Pancreas (tissue), 10 donors: ENCODE measurements at regions not wholly inside any gene's neighbourhood (a gene's known extent, or its start where the extent isn't known, plus 50 kb on each side); places are given as distances from the start of the nearest gene placed in this dataset.

Experiments
- ATAC-seq, 4 donors: fragments of 200-7000 bp; cut with Tn5 transposase; one replicate each; pipeline versions ENCODE4 v1.8.0 to v1.9.1; 2020; ENCODE audit warnings: mild to moderate bottlenecking in 4 of 4, moderate library complexity in 4 of 4
- DNase-seq, 6 donors: peaks; one replicate each; pipeline ENCODE4 v3.0.0-alpha.2; 2020
- FAIRE-seq: peaks from 2 replicates; lab custom pipeline; 2012; peaks lifted over from hg19 to GRCh38; lab: Jason Lieb, UNC
- H3K27ac ChIP-seq, 4 donors: fragments of 200-600 bp; sonication (generic); 1 replicate in 3 of 4; 2 replicates in 1 of 4; pipeline versions ENCODE4 v1.5.0 to v1.8.0; 2020
- H3K27me3 ChIP-seq, 4 donors: fragments of 200-600 bp; one replicate each; pipeline ENCODE4 v1.8.0; 2021
- H3K36me3 ChIP-seq, 3 donors: fragments of 200-600 bp; sonication (generic) in 1 of 3; one replicate each; pipeline versions ENCODE4 v1.5.0 to v1.8.0; 2020 to 2021
- H3K4me1 ChIP-seq, 3 donors: fragments of 200-600 bp; one replicate each; pipeline ENCODE4 v1.8.0; 2021
- H3K4me3 ChIP-seq, 4 donors: fragments of 200-600 bp; sonication (generic) in 2 of 4; one replicate each; pipeline versions ENCODE4 v1.5.0 to v1.8.0; 2020 to 2021
- H3K9me3 ChIP-seq, 4 donors: fragments of 200-600 bp; one replicate each; pipeline ENCODE4 v1.8.0; 2021
- CTCF ChIP-seq, 4 donors: fragments of 200-600 bp; sonication (generic) in 3 of 4; IDR thresholded peaks; one replicate each; pipeline versions ENCODE4 v1.5.0 to v1.8.0; 2021; ENCODE audit warnings: antibody characterized with exemption in 4 of 4
- WGBS, 2 donors: extraction: QIAGEN DNeasy Blood & Tissue Kit; methylation state at CpG; one replicate each; pipeline ENCODE4 v1.1.7; 2013; 5-methylcytosine and 5-hydroxymethylcytosine counted together
- intact Hi-C, 3 donors: fragments of 100-400 bp; cut with DNase I; formaldehyde crosslinking; loops; one replicate each; pipeline versions ENCODE4 v1.11.1 to v1.14.2; 2022
- donor health status: healthy with polysubstance abuse.
- donor health status: DM: no; HTN: no; CAD: no; lungs with moderate emphysema.
- donor health status: DM: no; HTN: no; CAD: no.
- donor health status: control.
- donor health status: control.
- donor health status: Bipolar disorder and iron deficiency.
- donor health status: DM: yes; HTN: yes; CAD: no.
- donor health status: DM: no; HTN: no; CAD: no.
- donor health status: DM: no; HTN: no; CAD: no.
- donor health status: DM: yes; HTN: yes; CAD: no.

GRCh38 chr6:10331334-10331968, 83.4 kb downstream of the TFAP2A start:
- Histone ChIP-seq H3K27ac (no peak overlapping the region), H3K36me3 (no peaks in the 10 kb centered on the region), H3K4me3 (no peak overlapping the region), H3K27me3 (no peaks in the 10 kb centered on the region), H3K9me3 (no peaks in the 10 kb centered on the region), H3K4me1 (no peaks in the 10 kb centered on the region)
- TF ChIP-seq CTCF (IDR thresholded peaks at IDR 0.05): no peak
- ATAC-seq (no peak), FAIRE-seq (no peak), DNase-seq (no peak)
- 44% methylated on average over 8 of the region's 8 CpGs for WGBS, 2 donors
- intact Hi-C loops: no loop called here

- intact Hi-C loops: no loop called here
- ATAC-seq: no peak
- H3K36me3 ChIP-seq: no peaks in the 10 kb centered on the region
- H3K9me3 ChIP-seq: no peaks in the 10 kb centered on the region
- no peaks in the 10 kb centered on the region for H3K27me3 ChIP-seq
- WGBS, 2 donors: 45 to 69% methylated on average over 2 of the region's 2 CpGs
- no peak for DNase-seq
- H3K27ac ChIP-seq: no peak overlapping the region
- FAIRE-seq: no peak
- no peaks in the 10 kb centered on the region for H3K4me1 ChIP-seq
- H3K4me3 ChIP-seq: no peak overlapping the region
- TF ChIP-seq CTCF (IDR thresholded peaks at IDR 0.05): no peak
These were observed 84.4 kb downstream of the TFAP2A start for GRCh38 chr6:10330515-10330914.

GRCh38 chr6:10323018-10323417, 91.9 kb downstream of the TFAP2A start:
- intact Hi-C loops: no loop called here
- Histone ChIP-seq H3K36me3 (no peaks in the 10 kb centered on the region), H3K9me3 (no peaks in the 10 kb centered on the region), H3K27me3 (no peaks in the 10 kb centered on the region), H3K4me3 (no peak overlapping the region), H3K27ac (no peak overlapping the region), H3K4me1 (no peaks in the 10 kb centered on the region)
- DNase-seq (no peak), ATAC-seq (no peak), FAIRE-seq (no peak)
- TF ChIP-seq CTCF (IDR thresholded peaks at IDR 0.05): no peak
- WGBS, 2 donors: 69 to 78% methylated on average over 2 of the region's 2 CpGs

- Histone ChIP-seq H3K4me3 (no peak overlapping the region), H3K4me1 (no peaks in the 10 kb centered on the region), H3K27ac (no peak overlapping the region), H3K9me3 (no peaks in the 10 kb centered on the region), H3K36me3 (no peaks in the 10 kb centered on the region), H3K27me3 (peaks cover 0 to 9% (median 0%) of the 10 kb centered on the region in 4 donors)
- no peak for TF ChIP-seq CTCF (IDR thresholded peaks at IDR 0.05)
- DNase-seq: no peak
- intact Hi-C loops: no loop called here
- no peak for ATAC-seq
- WGBS, 2 donors: 53 to 61% methylated on average over 6 of the region's 6 CpGs
- FAIRE-seq: no peak
These were observed 94.6 kb downstream of the TFAP2A start for GRCh38 chr6:10320291-10320690.

- intact Hi-C loops: no loop called here
- no peaks in the 10 kb centered on the region for H3K4me1 ChIP-seq
- no peaks in the 10 kb centered on the region for H3K9me3 ChIP-seq
- H3K4me3 ChIP-seq: no peak overlapping the region
- H3K36me3 ChIP-seq: no peaks in the 10 kb centered on the region
- H3K27me3 ChIP-seq: peaks cover 0 to 16% (median 0%) of the 10 kb centered on the region in 4 donors
- WGBS, 2 donors: 58 to 64% methylated on average over 12 of the region's 12 CpGs
- no peak for DNase-seq
- FAIRE-seq: no peak
- TF ChIP-seq CTCF (IDR thresholded peaks at IDR 0.05): no peak
- no peak overlapping the region for H3K27ac ChIP-seq
- ATAC-seq: peak in 2 of 4 donors; percentile 23 to 69
These were observed 98.5 kb downstream of the TFAP2A start for GRCh38 chr6:10316373-10316721.
